HEK293T (cell line): ENCODE measurements at regions not wholly inside any gene's neighbourhood (a gene's known extent, or its start where the extent isn't known, plus 50 kb on each side); places are given as distances from the start of the nearest gene placed in this dataset.

ENCODE experiments used
- CTCF ChIA-PET: fragments of 350-600 bp; formaldehyde crosslinking; extraction: SDS; loops from one replicate; lab custom pipeline; 2021; ENCODE audit warnings: antibody characterized with exemption, inconsistent platforms; lab: Yijun Ruan, JAX
- POLR2A ChIA-PET: fragments of 350-600 bp; formaldehyde crosslinking; extraction: SDS; loops from one replicate; lab custom pipeline; 2020; ENCODE audit warnings: antibody characterized with exemption, inconsistent platforms; lab: Yijun Ruan, JAX
- DNase-seq: peaks from one replicate; pipeline ENCODE4 v3.0.0; 2012; ENCODE audit warnings: mixed read lengths; ENCODE audit errors: extremely low spot score
- ARNT ChIP-seq: fragments of 450-650 bp; IDR thresholded peaks from 2 replicates; pipeline ENCODE4 v1.6.1; 2017; ENCODE audit warnings: mild to moderate bottlenecking
- BHLHE40 ChIP-seq: fragments of 450-650 bp; IDR thresholded peaks from 2 replicates; pipeline ENCODE4 v1.6.1; 2016; ENCODE audit warnings: mild to moderate bottlenecking, moderate library complexity, borderline replicate concordance
- CTBP1 ChIP-seq: fragments of 450-650 bp; IDR thresholded peaks from 2 replicates; pipeline ENCODE4 v1.6.1; 2016; ENCODE audit warnings: borderline replicate concordance
- ELF4 ChIP-seq: fragments of 450-650 bp; IDR thresholded peaks from 2 replicates; pipeline ENCODE4 v1.6.1; 2017; ENCODE audit warnings: antibody characterized with exemption
- FOXA1 ChIP-seq: fragments of 450-650 bp; IDR thresholded peaks from 2 replicates; pipeline ENCODE4 v1.6.1; 2016; ENCODE audit warnings: mild to moderate bottlenecking
- FOXK2 ChIP-seq: fragments of 450-650 bp; IDR thresholded peaks from 2 replicates; pipeline ENCODE4 v1.6.1; 2016; ENCODE audit warnings: mild to moderate bottlenecking
- FOXM1 ChIP-seq: fragments of 450-650 bp; IDR thresholded peaks from 2 replicates; pipeline ENCODE4 v1.6.1; 2017; ENCODE audit warnings: mild to moderate bottlenecking, borderline replicate concordance
- HDGF ChIP-seq: fragments of 450-650 bp; IDR thresholded peaks from 2 replicates; pipeline ENCODE4 v1.6.1; 2017; ENCODE audit warnings: antibody characterized with exemption, borderline replicate concordance
- L3MBTL2 ChIP-seq: fragments of 450-650 bp; conservative IDR thresholded peaks from 2 replicates; pipeline ENCODE4 v1.6.1; 2016; ENCODE audit warnings: mild to moderate bottlenecking
- LEF1 ChIP-seq: fragments of 450-650 bp; IDR thresholded peaks from 2 replicates; pipeline ENCODE4 v1.6.1; 2017; ENCODE audit warnings: mild to moderate bottlenecking, borderline replicate concordance
- NFRKB ChIP-seq: fragments of 450-650 bp; IDR thresholded peaks from 2 replicates; pipeline ENCODE4 v1.6.1; 2016; ENCODE audit warnings: mild to moderate bottlenecking, moderate library complexity
- SP1 ChIP-seq: fragments of 450-650 bp; IDR thresholded peaks from 2 replicates; pipeline ENCODE4 v1.6.1; 2017
- SUZ12 ChIP-seq: fragments of 450-650 bp; IDR thresholded peaks from 2 replicates; pipeline ENCODE4 v1.6.1; 2016; ENCODE audit warnings: mild to moderate bottlenecking
- TARDBP ChIP-seq: fragments of 450-650 bp; IDR thresholded peaks from 2 replicates; pipeline ENCODE4 v1.6.1; 2016
- ZNF384 ChIP-seq: fragments of 450-650 bp; IDR thresholded peaks from 2 replicates; pipeline ENCODE4 v1.6.1; 2016
- TF ChIP-seq, protein P1 (sequence below): fragments of 450-650 bp; IDR thresholded peaks from 2 replicates; pipeline ENCODE4 v1.6.1; 2016

DNA sequence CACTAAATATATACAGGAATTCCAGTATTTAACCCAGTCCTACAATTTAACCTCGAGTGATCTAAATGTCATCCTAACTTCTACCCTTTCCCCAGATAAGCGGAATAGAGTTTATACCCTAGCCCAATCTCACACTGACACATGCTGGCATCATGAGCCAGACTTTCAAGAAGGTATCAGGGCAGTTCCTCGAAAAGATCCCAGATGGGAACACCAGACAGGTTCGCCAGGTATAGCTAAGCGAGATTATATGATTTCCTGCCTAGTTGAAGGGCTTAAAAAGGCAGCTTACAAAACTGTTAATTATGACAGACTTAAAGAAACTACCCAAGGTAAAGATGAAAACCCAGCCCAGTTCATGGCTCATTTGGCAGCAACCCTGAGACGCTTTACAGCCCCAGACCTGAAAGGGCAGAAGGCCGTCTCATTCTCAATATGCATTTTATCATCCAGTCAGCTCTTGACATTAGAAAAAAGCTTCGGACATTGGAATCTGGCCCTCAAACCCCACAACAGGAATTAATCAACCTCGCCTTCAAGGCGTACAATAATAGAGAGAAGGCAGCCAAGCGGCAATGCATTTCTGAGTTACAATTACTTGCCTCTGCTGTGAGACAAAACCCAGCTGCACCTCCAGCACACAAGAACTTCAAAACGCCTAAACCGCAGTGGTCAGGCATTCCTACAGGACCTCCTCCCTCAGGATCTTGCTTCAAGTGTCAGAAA is 668.2 kb upstream of the PKDCC start:
- TF ChIP-seq FOXK2: no peak
- TF ChIP-seq HDGF: no peak
- TF ChIP-seq SUZ12: no peak
- no peak for TF ChIP-seq ARNT
- no peak for TF ChIP-seq L3MBTL2
- no peak for TF ChIP-seq LEF1
- TF ChIP-seq CTBP1: no peak
- TF ChIP-seq NFRKB: no peak
- no peak for TF ChIP-seq TARDBP
- ChIA-PET CTCF (no interaction called here), POLR2A (no interaction called here)
- no peak for DNase-seq

DNA sequence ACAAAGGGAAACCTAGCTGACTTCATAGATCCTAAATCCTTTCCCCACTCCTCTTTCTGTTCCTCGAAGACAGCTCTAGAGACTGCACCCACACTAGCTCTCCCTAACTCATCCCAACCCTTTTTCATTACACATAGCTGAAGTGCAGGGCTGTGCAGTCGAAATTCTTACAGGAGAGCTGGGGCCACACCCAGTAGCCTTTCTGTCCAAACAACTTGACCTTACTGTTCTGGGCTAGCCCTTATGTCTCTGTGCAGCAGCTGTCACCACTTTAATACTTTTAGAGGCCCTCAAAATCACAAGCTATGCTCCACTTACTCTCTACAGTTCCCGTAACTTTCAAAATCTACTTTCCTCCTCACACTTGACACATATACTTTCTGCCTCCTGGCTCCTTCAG is 666.1 kb upstream of the PKDCC start:
- ChIA-PET CTCF (no interaction called here), POLR2A (no interaction called here)
- DNase-seq: no peak
- no peak for TF ChIP-seq NFRKB

- TF ChIP-seq NFRKB (no peak), CTBP1 (no peak), HDGF (no peak), L3MBTL2 (no peak), BHLHE40 (no peak)
- DNase-seq: no peak
- POLR2A ChIA-PET: no interaction called here
- CTCF ChIA-PET: no interaction called here
Measured at GRCh38 chr2:41387519-41387918, 660.3 kb upstream of the PKDCC start.

GRCh38 chr2:41393621-41394020 is 654.2 kb upstream of the PKDCC start:
- no peak for DNase-seq
- no peak for TF ChIP-seq ARNT
- TF ChIP-seq ZNF384: no peak
- TF ChIP-seq TARDBP: no peak
- TF ChIP-seq FOXA1: no peak
- TF ChIP-seq FOXM1: no peak
- no peak for TF ChIP-seq SUZ12
- TF ChIP-seq ELF4: no peak
- ChIA-PET POLR2A (no interaction called here), CTCF (no interaction called here)

- ChIA-PET CTCF (no interaction called here), POLR2A (no interaction called here)
- no peak for DNase-seq
- TF ChIP-seq FOXA1 (no peak), TARDBP (no peak), LEF1 (no peak), SP1 (no peak), ARNT (no peak), L3MBTL2 (no peak), SUZ12 (no peak), ZNF384 (no peak), HDGF (no peak), NFRKB (no peak), FOXM1 (no peak), ELF4 (no peak), FOXK2 (no peak), BHLHE40 (no peak), CTBP1 (no peak)
- TF ChIP-seq, protein P1, sequence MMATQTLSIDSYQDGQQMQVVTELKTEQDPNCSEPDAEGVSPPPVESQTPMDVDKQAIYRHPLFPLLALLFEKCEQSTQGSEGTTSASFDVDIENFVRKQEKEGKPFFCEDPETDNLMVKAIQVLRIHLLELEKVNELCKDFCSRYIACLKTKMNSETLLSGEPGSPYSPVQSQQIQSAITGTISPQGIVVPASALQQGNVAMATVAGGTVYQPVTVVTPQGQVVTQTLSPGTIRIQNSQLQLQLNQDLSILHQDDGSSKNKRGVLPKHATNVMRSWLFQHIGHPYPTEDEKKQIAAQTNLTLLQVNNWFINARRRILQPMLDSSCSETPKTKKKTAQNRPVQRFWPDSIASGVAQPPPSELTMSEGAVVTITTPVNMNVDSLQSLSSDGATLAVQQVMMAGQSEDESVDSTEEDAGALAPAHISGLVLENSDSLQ: no peak
Measured at GRCh38 chr2:41394541-41394940, 653.3 kb upstream of the PKDCC start.

DNA sequence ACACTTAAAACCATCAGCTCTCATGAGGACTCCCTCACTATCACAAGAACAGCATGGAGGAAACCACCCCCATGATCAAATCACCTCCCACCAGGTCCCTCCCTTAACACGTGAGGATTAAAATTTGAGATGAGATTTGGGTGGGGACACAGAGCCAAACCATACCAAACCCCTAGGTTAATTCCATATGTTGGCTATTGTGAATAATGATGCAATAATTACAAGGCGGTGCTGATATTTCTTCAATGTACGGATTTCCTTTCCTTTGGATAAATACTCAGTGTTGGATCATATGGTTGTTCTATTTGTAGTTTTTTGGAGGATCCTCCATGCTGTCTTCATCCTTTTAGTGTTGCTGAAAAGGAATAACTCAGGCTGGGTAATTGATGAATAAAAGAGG is 652.1 kb upstream of the PKDCC start:
- POLR2A ChIA-PET: no interaction called here
- CTCF ChIA-PET: no interaction called here

More for the DNA sequence above, 652.1 kb upstream of the PKDCC start:
- TF ChIP-seq FOXM1 (no peak), FOXK2 (no peak), HDGF (no peak), L3MBTL2 (no peak), ZNF384 (no peak), BHLHE40 (no peak), CTBP1 (no peak), NFRKB (no peak), TARDBP (no peak), ELF4 (no peak), LEF1 (no peak), SP1 (no peak), ARNT (no peak), SUZ12 (no peak)
- TF ChIP-seq, protein P1: no peak
- DNase-seq: no peak
